ENCODE measurements at regions not wholly inside any gene's neighbourhood (a gene's known extent, or its start where the extent isn't known, plus 50 kb on each side); places are given as distances from the start of the nearest gene placed in this dataset.

DNA sequence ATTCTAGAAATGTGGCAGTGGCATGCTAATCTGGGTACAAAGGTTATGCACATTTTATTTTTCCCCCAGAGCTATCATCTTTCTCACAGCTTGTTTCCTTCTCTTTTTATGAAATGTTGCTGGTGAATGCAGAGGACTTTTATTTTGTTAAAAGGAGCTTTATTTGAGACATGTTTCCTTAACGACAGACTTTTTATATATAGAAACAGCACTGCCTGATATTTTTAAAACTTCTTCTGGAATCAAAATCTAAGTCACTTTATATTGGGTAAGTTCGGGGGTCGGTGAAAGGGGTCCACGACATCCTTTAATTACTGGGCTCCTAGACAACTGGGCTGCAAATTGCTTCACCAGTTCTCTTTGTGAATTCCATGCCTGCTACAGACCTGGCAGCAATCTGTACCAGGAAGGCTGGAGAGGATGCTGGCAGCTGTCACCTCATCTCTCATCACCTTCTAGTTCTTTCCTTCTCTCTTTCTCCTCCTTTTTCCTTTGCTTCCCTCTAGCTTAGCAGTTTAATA is 464.7 kb downstream of the PDCD6IP start:
- H3K36me3 Mint-ChIP-seq (ENCODE audit: low read depth) = no peaks in the 10 kb centered on the region
- H3K9me3 Mint-ChIP-seq = no peaks in the 10 kb centered on the region
- Histone ChIP-seq H3K4me3 (no peak overlapping the region), H3K79me2 (replicated peaks; ENCODE audit: insufficient read depth) (no peaks in the 10 kb centered on the region), H4K20me1 (replicated peaks; ENCODE audit: insufficient read depth) (no peaks in the 10 kb centered on the region), H3K4me2 (no peak overlapping the region), H3F3A (replicated peaks; ENCODE audit: low read depth) (no peaks in the 10 kb centered on the region), H3K4me1 (ENCODE audit: insufficient read depth) (peaks cover 16% of the 10 kb centered on the region), H3K36me3 (ENCODE audit: insufficient read depth) (no peaks in the 10 kb centered on the region), H3K27ac (ENCODE audit: low read depth) (no peak overlapping the region), H2AFZ (0 out of 2 replicates have a peak overlapping the region, but pooled peaks have one; percentile 14), H3K9me2 (ENCODE audit: insufficient read depth) (no peaks in the 10 kb centered on the region), H3K27me3 (ENCODE audit: insufficient read depth) (no peaks in the 10 kb centered on the region)
- TF ChIP-seq EZH2 (IDR thresholded peaks at IDR 0.05; ENCODE audit: low read depth, unreplicated experiment) (no peak), STAT1 (IDR thresholded peaks at IDR 0.05; ENCODE audit: unreplicated experiment) (no peak), CREB1 (CRISPR knock-in tag; IDR thresholded peaks at IDR 0.05; ENCODE audit: low read depth) (no peak), NANOG (IDR thresholded peaks at IDR 0.05; ENCODE audit: borderline replicate concordance) (no peak), ZNF331 (CRISPR knock-in tag; IDR thresholded peaks at IDR 0.05; ENCODE audit: low read depth) (no peak), POLR2AphosphoS5 (IDR thresholded peaks at IDR 0.05; ENCODE audit: low read depth) (no peak), EZH2phosphoT487 (IDR thresholded peaks at IDR 0.05; ENCODE audit: unreplicated experiment) (no peak), ZNF114 (CRISPR knock-in tag; IDR thresholded peaks at IDR 0.05) (no peak), JUNB (IDR thresholded peaks at IDR 0.05; ENCODE audit: unreplicated experiment) (no peak)
- TF ChIP-seq, protein P1, sequence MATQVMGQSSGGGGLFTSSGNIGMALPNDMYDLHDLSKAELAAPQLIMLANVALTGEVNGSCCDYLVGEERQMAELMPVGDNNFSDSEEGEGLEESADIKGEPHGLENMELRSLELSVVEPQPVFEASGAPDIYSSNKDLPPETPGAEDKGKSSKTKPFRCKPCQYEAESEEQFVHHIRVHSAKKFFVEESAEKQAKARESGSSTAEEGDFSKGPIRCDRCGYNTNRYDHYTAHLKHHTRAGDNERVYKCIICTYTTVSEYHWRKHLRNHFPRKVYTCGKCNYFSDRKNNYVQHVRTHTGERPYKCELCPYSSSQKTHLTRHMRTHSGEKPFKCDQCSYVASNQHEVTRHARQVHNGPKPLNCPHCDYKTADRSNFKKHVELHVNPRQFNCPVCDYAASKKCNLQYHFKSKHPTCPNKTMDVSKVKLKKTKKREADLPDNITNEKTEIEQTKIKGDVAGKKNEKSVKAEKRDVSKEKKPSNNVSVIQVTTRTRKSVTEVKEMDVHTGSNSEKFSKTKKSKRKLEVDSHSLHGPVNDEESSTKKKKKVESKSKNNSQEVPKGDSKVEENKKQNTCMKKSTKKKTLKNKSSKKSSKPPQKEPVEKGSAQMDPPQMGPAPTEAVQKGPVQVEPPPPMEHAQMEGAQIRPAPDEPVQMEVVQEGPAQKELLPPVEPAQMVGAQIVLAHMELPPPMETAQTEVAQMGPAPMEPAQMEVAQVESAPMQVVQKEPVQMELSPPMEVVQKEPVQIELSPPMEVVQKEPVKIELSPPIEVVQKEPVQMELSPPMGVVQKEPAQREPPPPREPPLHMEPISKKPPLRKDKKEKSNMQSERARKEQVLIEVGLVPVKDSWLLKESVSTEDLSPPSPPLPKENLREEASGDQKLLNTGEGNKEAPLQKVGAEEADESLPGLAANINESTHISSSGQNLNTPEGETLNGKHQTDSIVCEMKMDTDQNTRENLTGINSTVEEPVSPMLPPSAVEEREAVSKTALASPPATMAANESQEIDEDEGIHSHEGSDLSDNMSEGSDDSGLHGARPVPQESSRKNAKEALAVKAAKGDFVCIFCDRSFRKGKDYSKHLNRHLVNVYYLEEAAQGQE (IDR thresholded peaks at IDR 0.05; ENCODE audit: unreplicated experiment) = no peak
- TF ChIP-seq, protein P2, sequence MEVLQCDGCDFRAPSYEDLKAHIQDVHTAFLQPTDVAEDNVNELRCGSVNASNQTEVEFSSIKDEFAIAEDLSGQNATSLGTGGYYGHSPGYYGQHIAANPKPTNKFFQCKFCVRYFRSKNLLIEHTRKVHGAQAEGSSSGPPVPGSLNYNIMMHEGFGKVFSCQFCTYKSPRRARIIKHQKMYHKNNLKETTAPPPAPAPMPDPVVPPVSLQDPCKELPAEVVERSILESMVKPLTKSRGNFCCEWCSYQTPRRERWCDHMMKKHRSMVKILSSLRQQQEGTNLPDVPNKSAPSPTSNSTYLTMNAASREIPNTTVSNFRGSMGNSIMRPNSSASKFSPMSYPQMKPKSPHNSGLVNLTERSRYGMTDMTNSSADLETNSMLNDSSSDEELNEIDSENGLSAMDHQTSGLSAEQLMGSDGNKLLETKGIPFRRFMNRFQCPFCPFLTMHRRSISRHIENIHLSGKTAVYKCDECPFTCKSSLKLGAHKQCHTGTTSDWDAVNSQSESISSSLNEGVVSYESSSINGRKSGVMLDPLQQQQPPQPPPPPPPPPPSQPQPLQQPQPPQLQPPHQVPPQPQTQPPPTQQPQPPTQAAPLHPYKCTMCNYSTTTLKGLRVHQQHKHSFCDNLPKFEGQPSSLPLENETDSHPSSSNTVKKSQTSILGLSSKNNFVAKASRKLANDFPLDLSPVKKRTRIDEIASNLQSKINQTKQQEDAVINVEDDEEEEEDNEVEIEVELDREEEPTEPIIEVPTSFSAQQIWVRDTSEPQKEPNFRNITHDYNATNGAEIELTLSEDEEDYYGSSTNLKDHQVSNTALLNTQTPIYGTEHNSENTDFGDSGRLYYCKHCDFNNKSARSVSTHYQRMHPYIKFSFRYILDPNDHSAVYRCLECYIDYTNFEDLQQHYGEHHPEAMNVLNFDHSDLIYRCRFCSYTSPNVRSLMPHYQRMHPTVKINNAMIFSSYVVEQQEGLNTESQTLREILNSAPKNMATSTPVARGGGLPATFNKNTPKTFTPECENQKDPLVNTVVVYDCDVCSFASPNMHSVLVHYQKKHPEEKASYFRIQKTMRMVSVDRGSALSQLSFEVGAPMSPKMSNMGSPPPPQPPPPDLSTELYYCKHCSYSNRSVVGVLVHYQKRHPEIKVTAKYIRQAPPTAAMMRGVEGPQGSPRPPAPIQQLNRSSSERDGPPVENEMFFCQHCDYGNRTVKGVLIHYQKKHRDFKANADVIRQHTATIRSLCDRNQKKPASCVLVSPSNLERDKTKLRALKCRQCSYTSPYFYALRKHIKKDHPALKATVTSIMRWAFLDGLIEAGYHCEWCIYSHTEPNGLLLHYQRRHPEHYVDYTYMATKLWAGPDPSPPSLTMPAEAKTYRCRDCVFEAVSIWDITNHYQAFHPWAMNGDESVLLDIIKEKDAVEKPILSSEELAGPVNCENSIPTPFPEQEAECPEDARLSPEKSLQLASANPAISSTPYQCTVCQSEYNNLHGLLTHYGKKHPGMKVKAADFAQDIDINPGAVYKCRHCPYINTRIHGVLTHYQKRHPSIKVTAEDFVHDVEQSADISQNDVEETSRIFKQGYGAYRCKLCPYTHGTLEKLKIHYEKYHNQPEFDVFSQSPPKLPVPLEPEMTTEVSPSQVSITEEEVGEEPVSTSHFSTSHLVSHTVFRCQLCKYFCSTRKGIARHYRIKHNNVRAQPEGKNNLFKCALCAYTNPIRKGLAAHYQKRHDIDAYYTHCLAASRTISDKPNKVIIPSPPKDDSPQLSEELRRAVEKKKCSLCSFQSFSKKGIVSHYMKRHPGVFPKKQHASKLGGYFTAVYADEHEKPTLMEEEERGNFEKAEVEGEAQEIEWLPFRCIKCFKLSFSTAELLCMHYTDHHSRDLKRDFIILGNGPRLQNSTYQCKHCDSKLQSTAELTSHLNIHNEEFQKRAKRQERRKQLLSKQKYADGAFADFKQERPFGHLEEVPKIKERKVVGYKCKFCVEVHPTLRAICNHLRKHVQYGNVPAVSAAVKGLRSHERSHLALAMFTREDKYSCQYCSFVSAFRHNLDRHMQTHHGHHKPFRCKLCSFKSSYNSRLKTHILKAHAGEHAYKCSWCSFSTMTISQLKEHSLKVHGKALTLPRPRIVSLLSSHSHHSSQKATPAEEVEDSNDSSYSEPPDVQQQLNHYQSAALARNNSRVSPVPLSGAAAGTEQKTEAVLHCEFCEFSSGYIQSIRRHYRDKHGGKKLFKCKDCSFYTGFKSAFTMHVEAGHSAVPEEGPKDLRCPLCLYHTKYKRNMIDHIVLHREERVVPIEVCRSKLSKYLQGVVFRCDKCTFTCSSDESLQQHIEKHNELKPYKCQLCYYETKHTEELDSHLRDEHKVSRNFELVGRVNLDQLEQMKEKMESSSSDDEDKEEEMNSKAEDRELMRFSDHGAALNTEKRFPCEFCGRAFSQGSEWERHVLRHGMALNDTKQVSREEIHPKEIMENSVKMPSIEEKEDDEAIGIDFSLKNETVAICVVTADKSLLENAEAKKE (CRISPR knock-in tag; IDR thresholded peaks at IDR 0.05) = no peak
- TF ChIP-seq, protein P3, sequence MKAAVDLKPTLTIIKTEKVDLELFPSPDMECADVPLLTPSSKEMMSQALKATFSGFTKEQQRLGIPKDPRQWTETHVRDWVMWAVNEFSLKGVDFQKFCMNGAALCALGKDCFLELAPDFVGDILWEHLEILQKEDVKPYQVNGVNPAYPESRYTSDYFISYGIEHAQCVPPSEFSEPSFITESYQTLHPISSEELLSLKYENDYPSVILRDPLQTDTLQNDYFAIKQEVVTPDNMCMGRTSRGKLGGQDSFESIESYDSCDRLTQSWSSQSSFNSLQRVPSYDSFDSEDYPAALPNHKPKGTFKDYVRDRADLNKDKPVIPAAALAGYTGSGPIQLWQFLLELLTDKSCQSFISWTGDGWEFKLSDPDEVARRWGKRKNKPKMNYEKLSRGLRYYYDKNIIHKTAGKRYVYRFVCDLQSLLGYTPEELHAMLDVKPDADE (IDR thresholded peaks at IDR 0.05) = no peak
- TF ChIP-seq, protein P4, sequence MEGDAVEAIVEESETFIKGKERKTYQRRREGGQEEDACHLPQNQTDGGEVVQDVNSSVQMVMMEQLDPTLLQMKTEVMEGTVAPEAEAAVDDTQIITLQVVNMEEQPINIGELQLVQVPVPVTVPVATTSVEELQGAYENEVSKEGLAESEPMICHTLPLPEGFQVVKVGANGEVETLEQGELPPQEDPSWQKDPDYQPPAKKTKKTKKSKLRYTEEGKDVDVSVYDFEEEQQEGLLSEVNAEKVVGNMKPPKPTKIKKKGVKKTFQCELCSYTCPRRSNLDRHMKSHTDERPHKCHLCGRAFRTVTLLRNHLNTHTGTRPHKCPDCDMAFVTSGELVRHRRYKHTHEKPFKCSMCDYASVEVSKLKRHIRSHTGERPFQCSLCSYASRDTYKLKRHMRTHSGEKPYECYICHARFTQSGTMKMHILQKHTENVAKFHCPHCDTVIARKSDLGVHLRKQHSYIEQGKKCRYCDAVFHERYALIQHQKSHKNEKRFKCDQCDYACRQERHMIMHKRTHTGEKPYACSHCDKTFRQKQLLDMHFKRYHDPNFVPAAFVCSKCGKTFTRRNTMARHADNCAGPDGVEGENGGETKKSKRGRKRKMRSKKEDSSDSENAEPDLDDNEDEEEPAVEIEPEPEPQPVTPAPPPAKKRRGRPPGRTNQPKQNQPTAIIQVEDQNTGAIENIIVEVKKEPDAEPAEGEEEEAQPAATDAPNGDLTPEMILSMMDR (conservative IDR thresholded peaks at IDR 0.05; ENCODE audit: low read depth in 2 of 2) = no peak
- no peak overlapping the region for H3K4me3 Mint-ChIP-seq
- DNase-seq (ENCODE audit: low spot score) = no peak
- no peak for ATAC-seq
- no peak overlapping the region for H3K27ac Mint-ChIP-seq
- H3K4me1 Mint-ChIP-seq = peaks cover 30% of the 10 kb centered on the region
- H3K27me3 Mint-ChIP-seq (ENCODE audit: insufficient read depth, low read depth, poor library complexity) = peaks cover under 1% of the 10 kb centered on the region

Measured in GM23338 (cell line).